ENCODE measurements at regions not wholly inside any gene's neighbourhood (a gene's known extent, or its start where the extent isn't known, plus 50 kb on each side); places are given as distances from the start of the nearest gene placed in this dataset.

DNA sequence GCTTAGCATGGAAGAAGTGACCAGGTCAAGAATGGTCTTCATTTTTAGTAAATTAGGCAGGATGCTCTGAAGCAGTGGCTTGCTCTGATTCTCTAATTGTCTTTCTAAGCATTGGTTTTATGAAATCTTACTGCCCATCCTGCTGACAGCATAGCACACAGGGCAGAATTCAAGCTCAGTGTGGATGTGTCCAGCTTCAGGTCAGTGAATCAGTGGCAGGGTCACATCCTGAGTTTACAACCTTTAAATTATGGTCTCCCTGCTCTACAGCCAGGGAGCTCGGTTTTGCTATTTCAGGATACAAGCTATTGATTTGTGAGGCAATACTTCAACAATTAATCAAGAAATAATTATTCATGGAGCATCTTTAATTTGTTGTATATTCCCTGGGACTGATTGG is 202.3 kb upstream of the RXFP2 start:
- no peaks in the 10 kb centered on the region for H3K36me3 ChIP-seq
- H3K27me3 ChIP-seq = no peaks in the 10 kb centered on the region
- H3K4me1 ChIP-seq = no peaks in the 10 kb centered on the region
- H3K4me3 ChIP-seq = no peak overlapping the region
- DNase-seq (ENCODE audit: low spot score in 2 of 2) = no peak
- intact Hi-C loops (cut with DNase I; ENCODE audit: low total_unique reads) = no loop called here
- no peak for TF ChIP-seq POLR2AphosphoS5 (IDR thresholded peaks at IDR 0.05)
- TF ChIP-seq POLR2A (IDR thresholded peaks at IDR 0.05) = no peak
- TF ChIP-seq, protein P1, sequence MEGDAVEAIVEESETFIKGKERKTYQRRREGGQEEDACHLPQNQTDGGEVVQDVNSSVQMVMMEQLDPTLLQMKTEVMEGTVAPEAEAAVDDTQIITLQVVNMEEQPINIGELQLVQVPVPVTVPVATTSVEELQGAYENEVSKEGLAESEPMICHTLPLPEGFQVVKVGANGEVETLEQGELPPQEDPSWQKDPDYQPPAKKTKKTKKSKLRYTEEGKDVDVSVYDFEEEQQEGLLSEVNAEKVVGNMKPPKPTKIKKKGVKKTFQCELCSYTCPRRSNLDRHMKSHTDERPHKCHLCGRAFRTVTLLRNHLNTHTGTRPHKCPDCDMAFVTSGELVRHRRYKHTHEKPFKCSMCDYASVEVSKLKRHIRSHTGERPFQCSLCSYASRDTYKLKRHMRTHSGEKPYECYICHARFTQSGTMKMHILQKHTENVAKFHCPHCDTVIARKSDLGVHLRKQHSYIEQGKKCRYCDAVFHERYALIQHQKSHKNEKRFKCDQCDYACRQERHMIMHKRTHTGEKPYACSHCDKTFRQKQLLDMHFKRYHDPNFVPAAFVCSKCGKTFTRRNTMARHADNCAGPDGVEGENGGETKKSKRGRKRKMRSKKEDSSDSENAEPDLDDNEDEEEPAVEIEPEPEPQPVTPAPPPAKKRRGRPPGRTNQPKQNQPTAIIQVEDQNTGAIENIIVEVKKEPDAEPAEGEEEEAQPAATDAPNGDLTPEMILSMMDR (IDR thresholded peaks at IDR 0.05) = no peak
- no peak overlapping the region for H3K27ac ChIP-seq
- H3K9me3 ChIP-seq = no peaks in the 10 kb centered on the region

DNA sequence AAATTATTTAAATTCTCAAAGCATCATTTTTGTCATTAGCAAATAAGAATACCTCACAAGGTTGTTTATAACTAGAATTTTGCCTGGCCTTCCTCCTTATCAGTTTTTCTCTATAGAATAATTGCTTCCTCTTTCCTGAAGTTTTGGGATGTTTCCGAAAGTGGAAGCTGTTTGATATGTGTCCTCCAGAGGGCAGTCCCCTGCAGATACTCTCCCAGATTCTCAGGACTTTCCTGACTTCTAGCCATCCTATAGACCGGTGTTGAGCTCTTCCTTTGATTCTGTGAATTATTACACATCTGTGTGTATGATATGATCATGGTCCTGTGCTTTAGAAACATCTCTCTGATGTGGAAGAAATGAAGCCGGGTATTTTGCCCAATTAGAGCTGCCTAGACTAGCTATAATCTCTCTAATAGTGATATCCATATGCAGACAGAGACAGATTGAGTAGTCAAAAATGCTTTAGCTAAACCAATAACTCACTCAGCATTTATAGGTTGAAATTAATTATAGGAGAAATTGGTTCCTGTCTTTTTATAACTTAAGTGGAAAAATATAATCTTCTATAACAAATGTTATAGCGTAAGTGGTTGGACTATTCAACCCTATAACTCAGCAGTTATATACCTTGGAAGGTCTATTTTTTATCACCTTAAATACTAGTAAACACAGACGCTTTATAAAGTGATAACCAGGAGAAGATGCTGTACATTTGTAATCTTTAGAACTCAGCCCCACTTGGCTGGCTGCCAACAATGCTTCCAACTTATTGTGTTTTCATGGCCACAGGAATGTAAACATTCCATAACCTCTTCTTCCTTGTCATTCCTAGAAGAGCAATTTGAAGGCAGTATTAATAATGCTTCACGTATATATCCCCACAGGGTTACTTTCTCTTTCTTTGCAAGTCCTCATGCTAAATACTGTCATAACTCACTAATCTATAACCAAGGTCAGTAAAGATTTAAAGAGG is 201.0 kb upstream of the RXFP2 start:
- intact Hi-C loops (cut with DNase I; ENCODE audit: low total_unique reads) = no loop called here
- Histone ChIP-seq H3K27me3 (no peaks in the 10 kb centered on the region), H3K4me1 (no peaks in the 10 kb centered on the region), H3K36me3 (no peaks in the 10 kb centered on the region), H3K9me3 (no peaks in the 10 kb centered on the region), H3K4me3 (no peak overlapping the region), H3K27ac (no peak overlapping the region)
- no peak for DNase-seq (ENCODE audit: low spot score in 2 of 2)
- TF ChIP-seq POLR2A (IDR thresholded peaks at IDR 0.05) = no peak
- TF ChIP-seq, protein P1 (IDR thresholded peaks at IDR 0.05) = peak in 1 of 3 donors; percentile 19
- no peak for TF ChIP-seq POLR2AphosphoS5 (IDR thresholded peaks at IDR 0.05)

DNA sequence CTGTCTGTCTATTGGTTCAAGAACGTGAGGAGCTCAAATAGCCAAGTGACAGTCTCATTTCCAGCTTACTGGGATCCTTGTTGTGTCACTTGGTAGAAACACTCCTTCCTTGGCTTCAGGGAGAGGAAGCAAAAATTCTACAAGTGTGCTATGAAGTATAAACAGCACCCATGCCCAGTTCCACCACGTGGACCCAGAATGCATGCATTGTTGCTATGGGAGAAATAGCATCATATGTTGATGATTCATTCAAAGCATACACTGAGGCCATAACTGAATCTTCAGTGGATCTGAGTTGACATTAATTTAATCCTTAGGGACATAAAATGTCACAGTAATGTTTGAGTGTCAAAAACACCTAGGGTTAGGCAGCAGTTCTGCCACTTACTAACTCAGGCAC is 199.0 kb upstream of the RXFP2 start:
- Histone ChIP-seq H3K4me1 (no peaks in the 10 kb centered on the region), H3K4me3 (no peak overlapping the region), H3K27ac (no peak overlapping the region), H3K9me3 (no peaks in the 10 kb centered on the region), H3K36me3 (no peaks in the 10 kb centered on the region), H3K27me3 (no peaks in the 10 kb centered on the region)
- intact Hi-C loops (cut with DNase I; ENCODE audit: low total_unique reads) = no loop called here
- TF ChIP-seq, protein P1 (IDR thresholded peaks at IDR 0.05) = no peak
- no peak for DNase-seq (ENCODE audit: low spot score in 2 of 2)

DNA sequence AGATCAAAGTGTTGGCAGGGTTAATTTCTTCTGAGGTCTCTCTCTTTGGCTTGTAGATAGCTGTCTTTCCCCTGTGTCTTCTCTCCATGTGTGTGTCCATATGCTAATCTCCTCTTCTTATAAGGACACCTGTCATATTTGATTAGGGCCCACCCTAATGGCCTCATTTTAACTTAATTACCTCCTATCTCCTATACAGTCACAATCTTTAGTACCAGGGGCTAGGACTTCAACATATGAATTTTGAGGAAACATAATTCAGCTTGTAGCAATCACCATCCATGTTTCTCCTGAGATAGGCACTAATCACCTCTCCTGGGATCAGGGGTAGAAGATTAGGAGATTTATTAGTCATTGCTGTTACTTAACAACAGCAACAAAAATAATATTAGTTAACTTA is 196.1 kb upstream of the RXFP2 start:
- intact Hi-C loops (cut with DNase I; ENCODE audit: low total_unique reads) = no loop called here
- no peaks in the 10 kb centered on the region for H3K4me1 ChIP-seq
- no peak overlapping the region for H3K4me3 ChIP-seq
- DNase-seq (ENCODE audit: low spot score in 2 of 2) = no peak
- H3K27me3 ChIP-seq = no peaks in the 10 kb centered on the region
- no peak overlapping the region for H3K27ac ChIP-seq
- H3K9me3 ChIP-seq = no peaks in the 10 kb centered on the region
- no peaks in the 10 kb centered on the region for H3K36me3 ChIP-seq
- TF ChIP-seq POLR2AphosphoS5 (IDR thresholded peaks at IDR 0.05) (no peak), POLR2A (IDR thresholded peaks at IDR 0.05) (no peak)
- TF ChIP-seq, protein P1 (IDR thresholded peaks at IDR 0.05) = no peak

DNA sequence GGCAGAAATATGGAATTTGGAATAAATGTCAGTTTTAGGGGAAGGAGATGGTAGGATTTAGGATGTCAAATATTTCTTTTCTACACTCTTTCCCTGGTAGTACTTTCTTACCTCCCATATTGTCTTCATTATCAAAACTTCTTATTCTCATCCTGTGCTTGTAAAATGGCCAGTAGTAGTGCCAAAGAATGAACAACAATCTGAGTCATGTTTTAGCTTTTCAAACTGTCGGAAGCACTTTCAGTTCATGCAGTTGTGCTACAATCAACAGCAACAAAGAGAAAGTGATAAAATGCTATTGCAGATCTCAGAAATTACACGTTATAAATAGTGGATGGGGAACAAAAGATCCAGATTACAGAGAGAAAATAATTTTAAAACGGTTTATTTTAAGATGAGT is 193.7 kb upstream of the RXFP2 start:
- Histone ChIP-seq H3K4me3 (no peak overlapping the region), H3K9me3 (no peaks in the 10 kb centered on the region), H3K27me3 (no peaks in the 10 kb centered on the region), H3K4me1 (no peaks in the 10 kb centered on the region), H3K36me3 (no peaks in the 10 kb centered on the region), H3K27ac (no peak overlapping the region)
- no peak for DNase-seq (ENCODE audit: low spot score in 2 of 2)
- TF ChIP-seq, protein P1 (IDR thresholded peaks at IDR 0.05) = no peak
- TF ChIP-seq POLR2AphosphoS5 (IDR thresholded peaks at IDR 0.05) = no peak
- no peak for TF ChIP-seq POLR2A (IDR thresholded peaks at IDR 0.05)
- intact Hi-C loops (cut with DNase I; ENCODE audit: low total_unique reads) = no loop called here

All from breast epithelium (tissue), 4 donors.